NCI-H2171 (cell line): ENCODE measurements at regions not wholly inside any gene's neighbourhood (a gene's known extent, or its start where the extent isn't known, plus 50 kb on each side); places are given as distances from the start of the nearest gene placed in this dataset.
"Not testable (repeated sequence)": the region's sequence is repeated elsewhere in the genome, so short reads cannot be mapped to it uniquely, and the experiment has no call there.

Source experiments
- DNase-seq: peaks from one replicate; lab custom pipeline; 2025; lab: John Stamatoyannopoulos, UW

DNA sequence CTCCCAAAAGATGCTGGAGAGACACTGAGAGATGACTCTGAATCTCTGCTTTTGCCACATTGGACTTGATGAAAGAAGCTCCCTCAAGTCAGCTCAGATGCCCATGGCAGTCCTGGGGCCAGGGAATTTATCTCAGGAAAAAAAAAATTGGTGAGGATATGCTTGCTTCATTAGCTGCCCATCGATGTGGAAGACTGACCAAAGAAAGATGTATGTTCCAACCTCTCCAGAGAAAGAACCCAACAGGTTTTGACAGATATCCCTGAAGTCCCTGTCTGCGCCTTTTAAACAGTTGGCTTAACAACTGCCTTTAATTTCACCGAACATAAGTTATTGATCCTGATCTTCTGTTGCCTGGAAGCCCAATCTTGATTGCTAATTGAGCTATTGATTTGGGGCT is 137.4 kb downstream of the TMEM114 start:
- no peak for DNase-seq

DNA sequence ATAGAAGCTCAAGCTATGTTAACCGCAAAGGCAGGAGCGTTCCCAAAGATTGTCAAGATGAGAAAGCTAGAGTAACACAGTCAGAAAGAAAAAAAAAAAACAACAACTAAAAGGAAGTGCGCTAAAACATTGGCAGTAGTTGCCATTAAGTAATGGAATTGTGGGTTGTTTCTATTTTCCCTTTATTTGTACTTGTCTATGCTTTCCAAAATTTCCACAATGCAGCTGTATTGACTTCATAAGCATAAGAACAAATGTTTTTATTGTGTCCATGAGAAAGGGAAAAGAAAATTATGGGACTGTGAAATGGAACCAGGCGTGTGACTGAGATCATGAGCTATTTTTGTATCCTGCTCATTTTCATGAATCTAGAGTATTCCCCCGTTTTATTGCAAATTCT is 153.4 kb downstream of the TMEM114 start:
- DNase-seq: no peak

DNA sequence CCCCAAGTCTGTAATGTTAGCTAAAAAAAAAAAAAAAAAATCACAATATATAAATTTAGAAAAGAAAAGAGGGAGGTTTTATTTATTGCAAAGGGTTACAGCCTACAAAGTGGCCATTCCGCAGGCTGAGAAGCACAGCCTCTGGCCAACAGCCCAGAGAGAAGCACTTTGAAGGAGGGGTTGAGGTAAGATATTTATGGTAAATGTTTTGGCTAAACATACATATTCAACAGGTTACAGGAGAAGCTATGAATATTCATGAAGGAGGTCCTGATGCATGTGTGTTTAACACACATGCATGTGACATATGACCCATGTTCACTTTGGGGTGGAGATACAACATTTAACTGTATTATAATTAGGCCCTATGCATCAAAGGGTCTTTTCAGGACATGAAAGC is 158.5 kb downstream of the TMEM114 start:
- DNase-seq: no peak

DNA sequence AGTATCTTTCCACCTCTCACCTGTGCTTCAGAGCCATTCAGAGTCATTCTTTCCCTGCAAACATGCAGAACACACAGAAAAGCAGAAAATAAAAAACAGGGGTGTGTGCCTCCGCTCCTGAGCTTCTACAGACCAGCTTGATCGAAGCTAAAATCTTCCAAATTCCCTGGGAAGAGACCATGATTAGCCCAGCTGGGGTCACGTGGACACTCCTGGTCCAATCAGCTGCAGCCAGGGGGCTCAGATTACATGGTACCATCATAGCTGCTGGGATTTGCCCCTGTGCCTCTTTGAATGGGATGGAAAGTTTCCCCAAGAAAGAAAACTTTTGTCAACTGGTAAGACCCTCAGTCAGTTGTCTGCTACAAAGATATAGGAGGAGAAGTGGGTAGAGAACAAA is 159.9 kb downstream of the TMEM114 start:
- DNase-seq: no peak

DNA sequence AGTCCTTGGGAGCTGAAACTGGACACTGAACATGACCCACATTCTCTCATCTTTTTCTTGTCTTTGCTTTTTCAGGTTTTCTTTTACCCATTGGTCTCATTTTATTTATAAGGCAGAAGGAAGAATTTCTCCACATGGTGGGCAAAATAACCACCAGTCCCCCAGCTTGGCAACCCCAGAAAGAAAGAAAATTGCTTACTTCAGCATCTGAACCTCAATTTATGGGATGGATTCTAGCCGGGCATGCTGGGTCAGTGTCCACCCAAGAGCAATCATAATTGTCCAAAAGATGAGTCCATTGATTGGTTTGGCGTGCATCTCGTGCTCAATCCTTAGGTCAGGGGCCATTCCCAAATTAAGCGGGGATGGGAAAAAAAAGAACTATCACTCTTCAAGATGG is 163.7 kb downstream of the TMEM114 start:
- no peak for DNase-seq

GRCh38 chr16:8417145-8417544 is 173.2 kb downstream of the TMEM114 start:
- no peak for DNase-seq

- DNase-seq: no peak
Observed at GRCh38 chr16:8408855-8409567, 181.3 kb downstream of the TMEM114 start.

GRCh38 chr16:8407351-8407750 is 183.0 kb downstream of the TMEM114 start:
- no peak for DNase-seq

DNA sequence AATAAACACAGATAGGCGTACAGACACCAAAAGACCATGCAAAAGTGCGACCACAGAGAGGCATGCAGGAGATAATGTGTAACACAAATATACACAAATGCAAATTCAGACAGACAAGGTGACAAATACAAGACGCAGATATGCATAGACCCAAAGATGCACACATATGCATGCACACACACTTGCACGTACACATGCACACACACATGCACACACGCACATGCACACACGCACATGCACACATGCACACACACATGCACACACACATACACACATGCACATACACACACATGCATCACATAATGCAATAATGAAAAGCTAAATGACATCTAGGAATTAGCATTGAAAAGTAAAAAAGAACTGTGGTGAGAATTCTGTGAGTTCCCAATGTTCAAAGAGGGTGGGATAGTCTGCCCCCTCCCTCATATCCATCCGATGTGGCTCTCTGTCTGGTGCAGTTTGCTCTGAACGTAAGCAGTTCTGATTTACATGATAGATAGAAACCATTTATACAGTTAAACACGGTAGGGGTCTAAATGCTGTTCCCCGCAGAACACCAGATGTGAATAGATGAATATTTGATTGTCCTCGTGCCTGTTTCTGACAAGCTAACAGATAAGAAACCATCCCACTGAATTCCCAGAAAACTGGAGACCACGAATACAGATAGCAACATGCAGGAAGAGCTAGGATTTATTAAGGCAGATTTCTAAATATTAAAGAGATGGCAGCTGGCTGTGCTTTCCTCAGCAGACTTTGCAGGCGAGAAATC is 186.1 kb downstream of the TMEM114 start:
- DNase-seq: no peak

DNA sequence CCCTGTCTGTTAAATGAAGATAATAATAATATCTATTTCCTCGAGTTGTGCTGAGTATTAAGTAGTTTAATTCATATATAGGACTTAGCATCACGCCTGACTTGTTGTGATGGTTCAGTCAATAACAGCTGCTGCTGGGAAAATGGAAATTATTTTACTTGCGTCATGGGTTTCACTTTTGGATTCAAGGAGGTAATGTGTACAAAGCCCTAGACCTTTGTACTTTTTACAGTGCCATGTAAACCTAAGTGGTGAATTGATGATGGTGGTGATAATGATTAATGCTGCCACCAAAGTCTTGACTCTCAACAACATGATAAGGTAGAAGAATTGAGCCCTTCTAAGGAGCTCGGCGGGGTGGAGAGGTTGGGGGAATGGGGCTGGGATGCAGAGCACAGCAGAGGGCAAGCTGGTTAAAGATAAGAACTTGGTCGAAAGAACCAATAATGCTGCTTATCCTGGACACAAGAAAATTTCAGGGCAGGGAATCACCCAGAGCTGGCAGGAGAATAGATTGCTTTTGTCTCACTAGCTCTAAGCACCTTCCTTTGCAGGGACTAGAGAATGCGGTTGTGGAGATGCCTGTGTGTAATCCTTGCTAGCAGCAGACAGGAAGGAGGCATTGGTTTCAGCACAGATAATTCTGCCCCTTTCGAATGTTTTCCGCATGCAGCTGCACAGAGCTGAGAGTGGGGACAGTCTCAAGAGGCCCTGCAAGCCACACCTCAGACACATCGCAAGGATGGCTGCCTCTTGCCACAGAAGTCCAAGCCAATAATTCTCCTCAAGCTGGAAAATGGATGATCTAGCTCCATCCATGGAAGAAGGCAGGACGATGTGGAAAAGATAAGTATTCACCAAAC is 187.1 kb downstream of the TMEM114 start:
- DNase-seq: no peak

GRCh38 chr16:8400683-8401082 is 189.6 kb downstream of the TMEM114 start:
- DNase-seq: not testable (repeated sequence)

- DNase-seq: no peak
Observed at GRCh38 chr16:8398548-8398947, 191.8 kb downstream of the TMEM114 start.

GRCh38 chr16:8397223-8397622 is 193.1 kb downstream of the TMEM114 start:
- no peak for DNase-seq

DNA sequence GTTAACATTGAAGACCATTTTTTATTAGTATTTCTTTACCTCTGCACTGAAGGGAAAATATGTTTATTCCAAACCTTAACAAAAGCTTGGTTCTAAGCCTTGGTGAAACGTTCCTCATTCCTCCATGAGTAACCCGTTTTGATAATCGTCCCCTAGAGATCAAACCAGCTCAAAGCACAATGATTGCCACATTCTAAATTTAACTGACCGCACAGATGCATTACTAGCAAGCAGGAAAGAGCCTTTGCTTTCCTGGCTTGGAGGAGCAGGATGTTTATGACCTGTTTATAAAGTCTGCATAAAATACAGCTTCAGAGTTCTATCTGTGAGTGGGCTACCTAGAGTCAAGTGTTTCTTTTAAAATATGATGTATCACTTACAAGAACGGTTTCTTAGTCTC is 193.8 kb downstream of the TMEM114 start:
- no peak for DNase-seq

DNA sequence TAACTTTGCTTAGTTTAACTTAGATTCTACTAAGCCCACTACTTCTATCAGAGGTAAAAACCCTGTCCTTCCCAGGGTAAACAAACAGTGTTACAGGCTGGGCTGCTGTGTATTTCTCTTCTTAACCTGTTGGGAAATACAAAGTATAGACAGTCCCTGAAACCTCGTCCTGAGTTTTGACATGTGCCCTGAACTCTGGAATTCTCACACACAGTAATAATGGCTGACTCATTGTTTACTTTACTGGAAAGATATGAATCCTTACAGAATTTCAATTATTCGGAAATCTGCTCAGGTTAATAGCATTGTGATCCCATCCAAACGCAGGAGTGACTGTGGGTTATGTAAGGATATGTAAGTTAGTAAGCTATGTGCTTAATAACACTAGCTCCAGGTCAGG is 199.1 kb downstream of the TMEM114 start:
- no peak for DNase-seq

DNA sequence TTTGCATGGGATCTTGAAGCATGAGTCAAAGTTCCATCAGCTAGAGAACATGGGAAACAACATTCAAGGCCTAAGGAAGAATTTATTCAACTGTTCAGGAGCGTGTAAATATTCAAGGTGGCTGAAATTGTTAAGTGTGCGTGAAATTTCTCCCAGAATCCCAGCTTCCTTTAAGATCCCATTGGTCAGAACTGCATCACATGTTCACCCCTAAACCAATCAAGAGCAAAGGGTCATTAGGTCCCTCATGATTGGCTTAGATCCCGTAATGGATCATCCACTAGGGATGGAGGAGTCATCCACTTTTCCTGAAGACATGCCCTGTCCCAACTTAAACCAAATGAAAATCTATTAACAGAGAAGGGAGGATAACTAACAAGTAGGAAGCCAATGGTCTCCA is 201.6 kb downstream of the TMEM114 start:
- no peak for DNase-seq

DNA sequence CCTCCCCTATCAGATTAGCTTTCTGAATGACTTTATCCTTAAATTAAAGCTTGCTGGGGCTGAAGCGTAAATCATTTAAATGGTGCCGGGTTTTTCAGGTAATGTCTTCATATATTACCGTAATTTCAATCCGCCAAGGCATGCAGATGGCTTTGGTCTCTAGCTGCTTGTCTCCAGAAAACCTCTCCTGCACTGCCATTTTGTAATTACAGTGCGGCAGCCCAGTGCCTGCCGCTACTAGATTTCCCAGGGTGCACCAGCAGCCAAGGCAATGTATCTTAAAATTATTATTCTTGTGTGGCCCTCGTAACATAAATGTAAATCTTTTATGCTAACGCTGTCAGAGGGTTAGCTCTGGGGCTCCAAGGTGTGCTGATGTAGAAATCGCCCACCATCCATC is 208.5 kb downstream of the TMEM114 start:
- DNase-seq: no peak

- no peak for DNase-seq
Observed at GRCh38 chr16:8380311-8380710, 210.0 kb downstream of the TMEM114 start.

- no peak for DNase-seq
Observed at GRCh38 chr16:8377864-8378263, 212.4 kb downstream of the TMEM114 start.

DNA sequence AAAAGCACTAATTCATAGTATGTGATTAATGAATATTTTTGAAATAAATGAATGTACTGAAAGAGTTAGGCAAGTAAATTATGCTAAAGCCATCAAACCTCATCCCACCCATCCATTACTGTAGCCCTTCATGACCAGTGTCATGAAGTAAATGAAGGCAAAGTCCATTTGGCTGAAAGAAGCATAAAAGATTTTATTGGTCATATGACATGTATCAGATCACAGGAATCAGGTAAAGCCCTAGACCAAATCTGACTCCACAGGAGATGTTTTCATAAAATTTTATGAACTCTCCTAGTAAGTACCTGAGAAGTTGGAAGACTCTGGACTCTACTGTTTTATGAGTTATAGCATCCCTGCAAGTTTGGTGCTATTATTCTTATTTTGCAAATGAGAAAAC is 213.5 kb downstream of the TMEM114 start:
- DNase-seq: no peak

DNA sequence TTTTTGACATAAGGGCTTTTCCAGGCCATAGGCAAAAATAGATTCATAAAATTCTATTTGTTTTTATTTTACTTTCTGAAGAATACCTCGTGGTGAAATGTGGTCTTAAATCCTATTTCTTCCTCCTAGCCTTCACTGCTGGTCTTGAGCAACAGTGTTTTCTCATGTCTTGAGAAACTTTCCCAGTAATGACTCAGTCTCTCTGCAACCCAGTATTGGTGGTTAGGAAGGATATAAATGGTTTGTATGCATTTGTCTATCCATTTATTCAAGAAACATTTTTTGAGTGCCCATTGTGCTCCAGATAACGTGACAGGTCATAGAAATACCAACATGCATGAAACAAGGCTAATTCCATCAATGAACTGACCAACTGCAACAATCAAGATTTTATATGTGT is 213.9 kb downstream of the TMEM114 start:
- DNase-seq: no peak

DNA sequence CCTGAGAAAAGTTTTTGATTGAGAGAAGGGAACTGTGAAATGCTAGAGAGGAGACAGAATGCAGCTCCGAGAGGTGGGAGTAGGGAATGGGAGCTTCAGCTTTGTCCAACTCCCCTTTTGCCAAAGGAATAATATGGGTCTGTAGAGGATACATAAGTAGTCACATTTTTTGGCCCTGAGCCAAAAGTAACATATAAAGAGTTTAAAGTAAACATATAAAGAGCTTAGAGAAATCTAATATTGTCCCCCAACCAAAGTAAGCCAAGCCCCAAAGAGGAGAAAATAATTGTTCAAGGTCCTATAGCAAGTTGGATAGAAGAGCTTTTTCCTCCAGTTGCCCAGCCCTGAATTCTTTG is 215.1 kb downstream of the TMEM114 start:
- DNase-seq: no peak
